ENCODE measurements at regions not wholly inside any gene's neighbourhood (a gene's known extent, or its start where the extent isn't known, plus 50 kb on each side); places are given as distances from the start of the nearest gene placed in this dataset.

- TF ChIP-seq POLR2AphosphoS5 (IDR thresholded peaks at IDR 0.05) (no peak), CTCF (IDR thresholded peaks at IDR 0.05) (no peak), POLR2A (IDR thresholded peaks at IDR 0.05) (no peak)
Observed at GRCh38 chr3:22990291-22991200, 212.6 kb upstream of the UBE2E2 start.
